NCI-H1417 treated with DMSO at 0.1 percent for 48 hours (cell line): ENCODE measurements at regions not wholly inside any gene's neighbourhood (a gene's known extent, or its start where the extent isn't known, plus 50 kb on each side); places are given as distances from the start of the nearest gene placed in this dataset.
"Not testable (repeated sequence)": the region's sequence is repeated elsewhere in the genome, so short reads cannot be mapped to it uniquely, and the experiment has no call there.

Source experiments
- DNase-seq: peaks from one replicate; lab custom pipeline; 2025; lab: John Stamatoyannopoulos, UW

DNA sequence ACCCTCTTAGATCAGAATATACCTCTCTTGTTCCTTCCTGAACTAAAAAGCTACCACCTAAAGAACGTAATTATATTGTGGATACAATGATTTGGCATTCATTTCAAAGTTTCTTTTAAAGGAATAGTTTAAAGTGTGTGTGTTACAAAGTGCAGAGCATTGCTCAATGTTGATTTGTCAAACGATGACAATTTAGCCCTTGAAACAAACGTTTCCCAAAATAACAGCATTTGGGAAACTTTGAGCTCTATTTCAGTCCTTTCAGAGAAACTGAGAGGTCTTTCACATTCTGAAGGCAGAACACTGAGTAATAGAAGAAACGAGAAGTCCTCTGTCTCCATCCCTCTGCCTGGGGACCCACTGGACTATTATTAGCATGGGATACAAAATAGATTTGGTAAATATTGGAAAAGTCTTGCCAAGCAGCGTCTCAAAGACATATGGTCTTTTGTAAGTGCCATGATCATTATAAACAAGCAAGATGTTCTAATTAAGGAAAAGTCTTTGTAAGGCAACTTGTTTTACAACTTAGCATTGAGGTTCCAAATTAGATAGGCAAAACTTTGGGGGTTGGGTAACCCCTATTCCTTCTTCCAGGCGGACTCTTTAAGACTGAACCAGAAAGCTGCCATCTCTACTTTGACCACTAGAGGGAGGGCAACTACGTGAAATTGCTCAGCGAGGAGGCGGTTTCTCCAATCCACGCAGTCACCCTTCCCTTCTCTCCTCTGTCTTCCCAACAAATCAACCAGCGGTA lies 208.8 kb downstream of the RNF144B start:
- peak; percentile 8 for DNase-seq

DNA sequence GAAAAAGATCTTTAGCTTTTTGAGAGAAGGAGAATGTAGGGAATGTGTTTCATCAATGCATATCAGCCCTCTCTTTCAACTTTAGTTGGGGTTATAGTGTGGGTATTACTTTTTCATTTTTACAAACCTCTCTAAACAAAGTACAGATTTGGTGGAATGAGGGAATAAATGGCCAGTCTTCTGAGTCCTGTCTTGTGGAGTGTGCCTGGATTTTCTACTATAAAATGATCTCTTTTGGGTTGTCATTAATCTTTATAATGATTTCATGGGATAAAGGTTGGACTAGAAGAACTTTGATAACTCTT lies 209.3 kb downstream of the RNF144B start:
- no peak for DNase-seq

DNA sequence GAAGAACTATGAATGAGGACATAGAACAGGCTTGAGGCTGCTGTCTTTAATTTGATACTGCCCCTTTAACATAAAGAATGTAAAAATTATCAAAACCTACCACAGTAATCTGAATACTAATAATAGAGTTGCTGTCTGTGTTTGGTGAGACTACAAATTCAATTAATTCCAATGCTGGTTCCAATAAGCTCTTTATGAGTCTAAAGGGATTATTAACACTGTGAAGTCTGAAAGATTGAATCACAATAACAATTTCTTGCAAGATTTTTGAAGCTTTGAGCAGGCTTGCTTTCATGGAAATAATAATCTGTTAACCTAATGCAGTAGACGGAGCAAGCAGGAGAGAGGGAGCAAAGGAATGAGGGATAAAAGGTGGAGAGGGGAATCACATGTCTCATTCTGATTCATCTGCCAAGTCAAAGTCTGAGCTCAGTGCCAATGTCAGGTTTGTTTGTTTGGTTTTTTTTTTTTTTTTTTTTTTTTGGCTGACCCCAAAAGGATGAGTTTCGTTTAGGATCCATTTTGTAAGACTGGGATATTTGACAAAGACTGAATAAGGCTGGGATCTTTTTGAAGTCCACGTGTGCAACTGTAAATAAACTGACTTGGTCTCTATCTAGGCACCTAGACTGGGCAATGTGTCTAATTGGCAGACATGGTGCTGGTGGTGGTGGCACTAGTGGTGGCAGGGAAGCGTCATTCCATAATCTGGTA lies 211.6 kb downstream of the RNF144B start:
- no peak for DNase-seq

DNA sequence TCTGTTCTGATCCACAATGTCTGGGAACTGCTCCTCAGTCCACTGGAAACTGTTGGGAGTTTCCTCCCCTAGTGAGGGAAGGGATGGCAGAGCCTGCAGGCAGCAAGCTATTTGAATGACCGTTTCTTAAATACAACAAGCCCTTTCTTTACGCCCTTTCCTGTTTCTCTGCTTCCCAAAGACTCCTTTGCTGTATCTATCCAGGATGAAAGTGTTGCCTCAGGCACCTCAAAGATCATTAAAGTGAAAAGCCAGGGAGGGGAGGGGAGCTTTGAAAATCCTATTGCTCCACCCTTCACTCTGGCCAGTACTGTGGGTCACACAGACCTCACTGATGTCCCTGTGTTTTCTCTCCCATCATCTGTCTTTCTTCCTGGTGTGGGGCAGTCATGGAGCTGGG lies 213.1 kb downstream of the RNF144B start:
- no peak for DNase-seq

DNA sequence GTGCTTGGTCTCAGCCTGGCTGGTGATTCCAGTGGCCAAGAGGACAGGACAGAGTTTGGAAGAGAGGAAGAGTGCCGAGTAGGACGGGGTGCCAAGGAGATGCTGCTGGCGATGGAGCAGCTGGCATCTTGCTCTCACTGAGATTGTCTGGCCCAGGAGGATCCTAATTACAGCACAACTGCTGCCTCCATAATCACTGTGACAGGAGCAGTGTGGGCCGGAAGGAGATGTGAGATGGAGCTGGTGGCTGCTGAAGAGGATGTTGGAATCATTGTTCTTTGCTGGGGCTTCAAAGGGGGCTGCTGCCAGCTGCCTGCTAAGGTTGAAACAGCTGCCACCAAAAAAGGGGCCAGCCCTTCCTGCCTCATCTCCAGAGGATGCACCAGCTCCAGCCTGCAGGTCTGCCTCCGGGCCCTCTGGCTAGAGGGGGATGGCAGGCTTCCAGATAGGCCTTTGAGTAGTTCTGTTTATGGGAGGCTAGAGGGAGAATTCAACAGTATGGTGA lies 214.4 kb downstream of the RNF144B start:
- no peak for DNase-seq

DNA sequence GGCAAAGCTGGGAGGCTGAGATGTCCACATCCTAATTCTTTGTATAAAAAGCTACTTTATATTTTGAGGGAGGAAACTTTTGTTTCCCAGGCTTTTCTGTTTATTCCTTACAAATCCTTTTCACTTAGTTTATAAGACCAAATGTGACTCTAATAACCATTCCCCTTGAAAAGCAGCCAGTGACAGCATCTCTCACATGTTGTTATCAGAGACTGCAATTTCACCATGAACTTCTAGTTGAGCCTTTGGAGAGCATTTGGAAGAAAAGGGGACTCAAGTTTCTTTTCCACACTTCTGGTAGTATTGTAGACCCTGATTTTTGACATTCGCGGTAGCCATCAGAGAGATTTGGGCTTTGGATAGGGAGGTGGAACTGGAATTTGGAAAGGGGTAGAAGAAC lies 215.8 kb downstream of the RNF144B start:
- no peak for DNase-seq

DNA sequence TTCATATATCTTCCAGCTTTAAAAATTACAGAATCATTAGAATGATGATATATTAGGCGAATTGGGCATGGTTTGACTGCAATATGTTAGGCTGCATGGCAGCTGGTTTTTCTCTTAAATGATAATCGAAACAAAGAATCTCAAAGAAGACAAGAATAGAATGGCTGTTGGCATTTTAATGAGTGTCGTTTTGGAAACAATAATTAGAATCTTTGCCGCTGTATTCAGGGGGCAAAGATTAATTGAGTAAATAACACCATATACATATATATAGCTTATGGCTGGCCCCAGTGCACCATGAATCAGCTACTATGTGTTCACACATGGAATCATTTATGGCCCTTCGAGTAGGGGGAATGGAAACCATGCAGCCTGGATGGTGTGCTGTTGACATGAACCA lies 216.2 kb downstream of the RNF144B start:
- no peak for DNase-seq

DNA sequence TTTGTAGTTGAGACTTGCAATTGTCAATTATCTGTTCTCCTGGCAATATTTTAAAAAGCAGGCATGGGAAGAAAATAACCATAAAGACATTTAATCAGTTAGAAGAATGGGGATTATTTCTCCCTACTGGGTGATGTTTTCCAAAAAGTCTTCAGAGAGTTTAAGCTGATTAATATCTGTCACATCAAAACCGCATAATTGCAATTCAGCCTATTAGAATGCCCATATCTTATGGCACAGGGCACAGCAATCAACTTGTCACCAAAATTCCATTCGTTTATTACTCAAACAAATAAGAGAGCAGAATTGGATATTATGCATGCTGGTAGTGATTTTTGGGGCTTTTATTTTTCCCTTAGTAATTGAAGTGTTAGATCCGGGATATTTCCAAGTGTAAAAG lies 218.7 kb downstream of the RNF144B start:
- DNase-seq = no peak

DNA sequence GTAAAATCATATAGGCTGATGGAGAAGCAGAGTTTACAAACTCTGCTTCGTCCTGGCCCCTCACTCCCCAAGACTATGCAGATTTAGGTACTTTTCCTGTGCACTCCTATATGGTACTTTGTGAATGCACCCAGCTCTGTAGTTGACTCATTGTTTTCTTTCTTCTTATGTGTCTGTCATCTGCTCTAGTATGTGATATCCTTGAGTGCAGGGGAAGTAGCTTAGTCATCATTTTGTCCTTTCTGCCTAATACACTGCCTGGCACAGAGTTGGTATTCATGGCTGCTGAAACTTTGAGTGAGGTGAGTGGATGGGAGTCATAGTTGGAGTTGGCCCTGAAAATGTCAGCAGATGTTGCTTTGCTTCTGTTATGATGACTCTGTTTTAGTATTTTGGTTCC lies 222.6 kb downstream of the RNF144B start:
- DNase-seq = no peak

DNA sequence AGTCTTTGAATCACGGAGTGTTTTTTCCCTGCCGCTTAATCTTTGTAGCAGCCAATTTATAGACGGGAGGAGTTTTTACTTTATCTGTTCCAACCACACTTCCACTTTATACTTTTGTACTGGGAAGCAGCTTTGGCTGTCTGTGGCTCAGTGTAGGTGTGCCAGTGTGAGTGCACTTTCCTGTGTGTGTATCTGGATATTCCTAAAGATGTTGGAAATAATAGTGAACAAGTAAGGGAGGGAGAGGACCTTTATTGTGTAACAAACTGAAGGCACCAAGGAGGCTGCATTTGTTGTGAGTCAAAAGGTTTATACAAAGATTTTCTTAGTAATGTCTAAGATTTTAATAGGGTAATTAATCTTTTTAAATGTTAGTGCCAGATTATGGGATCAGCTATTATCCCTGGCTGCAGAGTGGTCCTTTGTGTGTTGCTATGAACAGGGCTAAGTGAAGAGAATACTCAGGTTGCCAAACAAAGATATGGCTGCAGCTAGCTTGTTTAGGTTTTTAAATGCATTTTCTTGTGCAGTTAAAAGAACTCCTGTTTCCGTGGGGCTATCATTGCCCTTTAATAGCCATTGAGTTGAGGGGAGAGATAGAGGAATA lies 226.3 kb downstream of the RNF144B start:
- no peak for DNase-seq

DNA sequence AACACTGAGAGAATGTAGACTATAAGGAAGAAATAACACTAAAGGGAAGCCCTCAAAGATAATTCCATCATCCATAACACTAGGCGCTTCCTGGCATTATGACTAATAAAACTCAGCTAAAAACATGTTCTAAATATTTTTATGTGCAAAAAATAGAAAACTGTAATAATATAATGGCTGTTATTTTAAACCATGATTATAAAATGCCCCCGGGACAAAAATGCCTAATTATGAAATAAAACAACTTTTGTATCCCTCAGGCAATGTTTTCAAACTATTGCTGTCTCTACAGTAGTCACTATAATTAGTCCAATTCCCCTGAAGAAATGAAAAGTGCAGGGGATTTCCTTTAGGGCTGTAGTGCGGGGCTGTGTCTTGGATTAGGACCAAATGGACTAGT lies 242.4 kb downstream of the RNF144B start:
- DNase-seq = no peak

DNA sequence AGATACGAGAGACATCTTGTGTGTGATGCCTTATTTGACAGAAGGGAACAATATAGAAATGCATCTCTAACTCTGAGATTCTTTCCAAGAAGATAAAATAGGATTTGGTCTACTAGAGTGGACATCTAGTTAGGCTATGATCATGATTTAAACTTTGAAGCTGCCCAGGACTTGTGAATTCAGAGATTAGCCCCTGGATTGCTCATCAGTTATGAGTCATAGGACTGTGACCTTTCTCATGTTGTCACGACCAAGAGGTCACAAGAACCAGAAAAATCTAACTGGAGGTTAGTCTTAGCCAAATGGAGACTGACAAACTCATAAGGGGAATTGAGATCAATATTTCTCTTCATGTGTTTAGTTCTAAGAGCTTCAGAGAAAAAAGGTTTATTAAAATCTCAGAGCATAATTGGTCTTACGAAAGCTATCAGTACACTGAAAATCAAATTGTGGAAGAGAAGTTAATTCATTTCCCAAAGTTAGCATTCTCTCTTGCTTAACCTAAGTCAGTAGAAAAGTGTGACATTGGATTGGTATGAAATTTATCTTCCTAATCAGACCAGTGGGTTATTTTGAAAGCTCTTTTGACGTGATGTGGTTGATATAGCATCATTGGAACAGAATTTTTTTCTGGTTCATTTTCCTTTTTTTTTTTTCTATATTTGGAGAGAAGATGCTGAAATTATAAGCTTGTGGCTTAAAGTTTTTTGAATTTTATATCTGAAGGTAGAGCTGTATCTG lies 245.7 kb downstream of the RNF144B start:
- DNase-seq = no peak

DNA sequence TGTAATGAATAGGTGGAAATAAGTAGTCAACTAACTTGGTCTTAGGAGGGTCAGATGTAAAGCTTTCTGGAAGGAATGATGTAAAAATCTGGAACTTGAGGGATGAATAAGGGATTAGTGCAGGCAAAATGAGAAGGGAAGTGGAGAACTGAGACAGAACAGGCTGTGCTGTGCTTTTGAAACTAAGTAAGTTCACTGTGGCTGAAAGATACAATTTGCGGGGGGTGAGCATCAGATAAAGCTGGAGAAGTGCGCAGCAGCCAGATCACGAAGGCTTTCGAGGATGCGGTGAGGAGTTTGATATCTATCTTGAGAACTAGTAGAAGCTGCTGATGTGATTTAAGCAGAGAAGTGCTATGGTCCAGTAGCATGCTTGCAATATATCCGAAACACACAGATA lies 247.8 kb downstream of the RNF144B start:
- DNase-seq = no peak

DNA sequence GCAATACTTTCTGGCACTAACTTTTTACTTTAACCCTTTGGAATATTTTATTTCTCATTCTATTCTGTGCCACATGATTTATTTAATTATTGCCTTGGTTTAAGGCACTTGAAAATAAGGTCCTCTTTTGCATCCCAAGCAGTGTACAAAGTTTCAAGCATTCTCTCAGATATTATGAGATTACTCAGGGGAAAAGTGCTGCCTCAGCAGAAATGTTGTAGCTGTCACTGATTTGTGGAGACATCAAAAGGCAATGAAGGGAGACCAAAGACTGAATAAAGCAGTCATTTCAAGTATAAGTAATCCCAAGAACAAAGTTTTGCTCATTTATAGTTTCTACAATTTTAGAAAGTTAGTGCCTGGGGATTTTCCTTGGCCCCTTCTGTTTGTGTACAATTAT lies 253.0 kb downstream of the RNF144B start:
- DNase-seq = no peak

DNA sequence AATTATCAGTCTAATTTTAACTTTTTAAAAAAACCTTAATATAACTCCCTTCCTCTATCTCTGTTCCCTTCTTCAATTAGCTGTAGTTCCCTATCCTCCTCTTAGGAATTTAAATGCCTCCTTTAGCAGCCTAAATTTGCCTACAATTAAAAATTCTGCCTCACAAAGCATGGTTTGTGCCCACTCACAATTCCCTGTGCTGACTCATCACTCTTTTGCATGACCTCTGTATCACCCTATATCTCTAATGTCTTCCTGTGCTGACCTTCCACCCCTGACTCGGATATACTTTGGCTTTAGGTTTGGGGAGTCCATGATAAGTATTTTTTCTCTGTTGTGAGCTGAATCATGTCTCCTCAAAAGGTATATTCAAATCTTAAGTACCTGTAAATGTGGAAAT lies 253.6 kb downstream of the RNF144B start:
- DNase-seq = no peak

DNA sequence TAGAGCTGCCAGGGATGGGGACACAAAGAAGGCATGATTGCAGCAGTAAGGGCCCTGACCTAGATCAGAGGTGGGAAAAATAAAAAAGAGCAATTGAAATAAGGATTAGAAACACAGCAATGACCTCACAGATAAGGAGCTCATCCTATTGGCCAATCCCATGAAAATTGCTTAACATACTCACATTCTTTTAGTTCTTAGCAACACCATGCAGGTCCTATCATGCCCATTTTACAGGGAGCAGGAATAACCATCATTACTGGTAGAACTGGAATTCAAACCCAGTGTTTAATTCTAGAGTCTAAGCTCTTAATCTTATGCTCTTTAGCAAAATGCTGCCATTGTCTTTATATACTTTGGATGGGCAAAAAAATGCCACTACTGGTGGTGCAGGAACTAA lies 267.7 kb downstream of the RNF144B start:
- no peak for DNase-seq

DNA sequence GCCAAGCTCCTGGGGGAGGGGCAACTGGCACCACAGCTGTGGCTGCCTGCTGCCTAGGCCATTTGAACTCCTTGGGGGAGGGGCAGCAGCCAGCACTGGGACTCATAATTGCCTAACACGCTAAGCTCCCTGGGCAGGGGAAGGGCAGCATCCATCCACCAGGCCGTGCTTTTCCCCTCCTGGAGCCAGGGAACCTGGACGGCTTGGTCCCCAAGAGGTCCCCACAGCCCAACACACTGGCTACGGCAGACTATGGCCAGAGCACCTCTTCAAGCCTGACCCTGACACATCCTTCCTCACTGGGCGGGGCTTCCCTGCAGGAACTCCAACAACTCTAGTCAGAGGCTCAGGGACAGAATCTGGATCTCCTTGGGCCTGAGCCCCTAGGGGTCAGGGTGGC lies 269.4 kb downstream of the RNF144B start:
- no peak for DNase-seq

DNA sequence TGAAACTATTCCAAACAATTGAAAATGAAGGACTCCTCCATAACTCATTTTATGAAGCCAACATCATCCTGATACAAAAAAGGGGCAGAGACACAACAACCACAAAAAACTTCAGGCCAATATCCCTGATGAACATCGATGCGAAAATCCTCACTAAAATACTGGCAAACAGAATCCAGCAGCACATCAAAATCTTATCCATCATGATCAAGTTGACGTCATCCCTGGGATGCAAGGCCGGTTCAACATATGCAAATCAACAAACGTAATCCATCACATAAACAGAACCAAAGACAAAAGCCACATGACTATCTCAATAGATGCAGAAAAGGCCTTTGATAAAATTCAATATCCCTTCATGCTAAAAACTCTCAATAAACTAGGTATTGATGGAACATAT lies 272.8 kb downstream of the RNF144B start:
- not testable (repeated sequence) for DNase-seq

DNA sequence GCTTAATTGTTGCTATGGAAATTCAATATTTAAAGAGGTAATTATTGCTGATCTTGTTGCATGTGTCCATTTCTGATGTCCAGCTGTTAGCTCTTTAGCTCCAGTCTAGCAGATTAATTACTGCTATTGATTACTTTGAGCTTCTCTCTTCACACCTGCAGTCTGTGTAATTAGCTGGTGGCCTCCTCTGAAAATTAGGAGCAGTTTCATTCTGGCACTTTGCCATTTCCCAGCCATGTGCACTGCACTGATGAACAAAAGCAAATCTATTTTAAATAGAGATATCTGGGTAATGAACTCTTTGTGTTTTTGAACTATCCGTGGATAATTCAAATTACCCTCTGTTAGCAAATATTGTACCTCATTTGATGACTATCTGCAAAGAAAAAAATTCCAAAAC lies 275.9 kb downstream of the RNF144B start:
- peak; percentile 97 for DNase-seq

DNA sequence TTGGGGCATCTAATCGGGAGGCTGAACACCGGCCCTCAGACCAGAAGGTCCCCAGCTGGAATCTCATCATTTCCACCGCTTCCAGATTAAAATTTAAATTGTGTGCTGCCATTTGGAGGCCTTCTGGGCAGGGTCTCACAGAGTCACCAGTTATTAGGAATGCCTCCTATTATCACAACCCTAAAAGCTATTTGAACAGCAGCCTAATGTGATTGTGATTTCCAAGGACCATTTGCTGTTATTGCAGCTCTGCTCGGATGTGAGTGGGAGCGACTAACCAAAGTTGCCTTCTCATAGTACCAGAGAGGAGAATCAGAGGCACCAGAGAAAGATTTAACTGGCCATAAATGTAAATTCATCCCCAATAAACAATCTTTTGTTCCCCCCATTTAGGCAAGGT lies 277.3 kb downstream of the RNF144B start:
- DNase-seq = no peak

DNA sequence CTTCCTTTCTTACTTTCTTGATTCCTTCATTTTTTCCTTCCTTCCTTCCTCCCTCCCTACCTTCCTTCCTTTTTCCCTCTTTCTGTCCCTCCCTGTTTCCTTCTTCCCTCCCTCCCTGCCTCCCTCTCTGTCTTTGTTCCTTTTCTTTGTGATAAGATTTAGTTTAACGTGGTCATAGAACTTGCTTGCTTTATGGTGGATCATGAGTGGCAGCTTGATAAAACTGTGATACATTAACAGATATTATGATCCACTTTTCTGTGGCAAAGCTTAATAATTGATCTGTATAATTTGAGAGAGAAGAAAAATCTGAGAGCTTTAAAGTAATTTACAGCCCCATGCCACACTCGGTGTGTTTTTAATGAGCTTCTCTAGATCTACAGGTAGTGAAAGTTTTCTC lies 280.5 kb downstream of the RNF144B start:
- DNase-seq = no peak

DNA sequence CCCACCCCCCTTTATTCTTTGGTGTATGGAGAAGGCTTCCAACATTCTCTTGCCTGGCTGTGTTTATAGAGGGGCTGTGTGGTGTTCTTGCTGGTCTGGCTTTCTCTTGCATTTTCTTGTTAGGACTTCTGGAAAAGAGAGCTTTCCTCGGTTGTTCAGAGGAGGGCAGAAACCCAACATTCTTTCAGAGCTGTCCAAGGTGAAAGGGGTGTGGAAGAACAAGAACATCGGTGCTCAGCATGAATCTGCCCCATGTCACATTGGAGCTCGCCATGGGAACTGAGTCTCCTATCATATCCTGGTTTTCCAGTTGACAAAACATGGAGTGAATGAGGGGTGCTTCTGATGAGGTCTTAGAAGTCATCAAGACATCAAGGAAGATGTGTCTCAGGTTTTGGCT lies 281.8 kb downstream of the RNF144B start:
- no peak for DNase-seq

DNA sequence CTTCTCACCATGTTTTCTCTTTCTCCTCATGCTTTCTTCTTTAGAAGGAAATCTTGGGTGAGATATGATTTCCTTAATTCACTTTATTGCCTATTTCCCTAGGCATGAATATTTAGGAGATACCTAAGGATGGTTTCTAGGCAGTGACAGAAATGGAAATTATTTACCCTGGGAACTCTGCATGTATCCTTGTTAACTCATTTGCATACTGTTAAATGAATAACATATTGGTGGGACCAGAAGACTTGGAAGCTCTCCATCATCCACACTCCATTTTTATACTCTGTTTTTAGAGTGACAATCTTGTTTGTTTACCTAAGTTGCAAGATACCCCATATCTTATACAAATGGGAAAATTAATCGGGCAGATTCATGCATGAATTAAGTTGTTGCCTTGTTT lies 285.7 kb downstream of the RNF144B start:
- no peak for DNase-seq
